IgD-negative memory B cell (primary cell): ENCODE measurements at regions not wholly inside any gene's neighbourhood (a gene's known extent, or its start where the extent isn't known, plus 50 kb on each side); places are given as distances from the start of the nearest gene placed in this dataset.

Experiments used
- H3K27ac Mint-ChIP-seq, 3 donors: one replicate each; pipeline ENCODE4 v1.8.0; 2020 to 2022; ENCODE audit warnings: mild to moderate bottlenecking in 3 of 3, mixed read lengths in 3 of 3, moderate library complexity in 1 of 3
- H3K27me3 Mint-ChIP-seq: one replicate; pipeline ENCODE4 v1.8.0; 2021; ENCODE audit warnings: mixed read lengths
- H3K36me3 Mint-ChIP-seq: one replicate; pipeline ENCODE4 v1.8.0; 2020; ENCODE audit warnings: mild to moderate bottlenecking, mixed read lengths
- H3K4me1 Mint-ChIP-seq, 3 donors: one replicate each; pipeline ENCODE4 v1.8.0; 2020 to 2022; ENCODE audit warnings: mixed read lengths in 3 of 3, mild to moderate bottlenecking in 1 of 3
- H3K4me3 Mint-ChIP-seq, 4 donors: one replicate each; pipeline ENCODE4 v1.8.0; 2020 to 2022; ENCODE audit warnings: mild to moderate bottlenecking in 4 of 4, mixed read lengths in 4 of 4, moderate library complexity in 3 of 4
- H3K9me3 Mint-ChIP-seq, 3 donors: one replicate each; pipeline ENCODE4 v1.8.0; 2020 to 2021; ENCODE audit warnings: mixed read lengths in 3 of 3, mild to moderate bottlenecking in 1 of 3

- Mint-ChIP-seq H3K4me1 (peaks cover 0 to 2% (median 0%) of the 10 kb centered on the region in 3 donors), H3K9me3 (peaks cover 3 to 15% (median 12%) of the 10 kb centered on the region in 3 donors), H3K27ac (no peak overlapping the region), H3K27me3 (peaks cover 4% of the 10 kb centered on the region), H3K36me3 (peaks cover 2% of the 10 kb centered on the region), H3K4me3 (no peak overlapping the region)
These were observed 69.7 kb downstream of the SKA1 start for GRCh38 chr18:50444539-50444938.

- H3K9me3 Mint-ChIP-seq: peaks cover 3 to 15% (median 12%) of the 10 kb centered on the region in 3 donors
- peaks cover 0 to 2% (median 0%) of the 10 kb centered on the region in 3 donors for H3K4me1 Mint-ChIP-seq
- no peak overlapping the region for H3K4me3 Mint-ChIP-seq
- H3K27me3 Mint-ChIP-seq: peaks cover 4% of the 10 kb centered on the region
- peaks cover 2% of the 10 kb centered on the region for H3K36me3 Mint-ChIP-seq
- no peak overlapping the region for H3K27ac Mint-ChIP-seq
These were observed 71.8 kb downstream of the SKA1 start for GRCh38 chr18:50446629-50447028.

GRCh38 chr18:50447102-50447741 lies 72.4 kb downstream of the SKA1 start:
- peaks cover 4% of the 10 kb centered on the region for H3K27me3 Mint-ChIP-seq
- no peak overlapping the region for H3K4me3 Mint-ChIP-seq
- peaks cover 2% of the 10 kb centered on the region for H3K36me3 Mint-ChIP-seq
- peaks cover 3 to 15% (median 12%) of the 10 kb centered on the region in 3 donors for H3K9me3 Mint-ChIP-seq
- peaks cover 0 to 2% (median 0%) of the 10 kb centered on the region in 3 donors for H3K4me1 Mint-ChIP-seq
- H3K27ac Mint-ChIP-seq: no peak overlapping the region

GRCh38 chr18:50447952-50448351 lies 73.1 kb downstream of the SKA1 start:
- Mint-ChIP-seq H3K27ac (no peak overlapping the region), H3K4me1 (peaks cover 0 to 2% (median 0%) of the 10 kb centered on the region in 3 donors), H3K27me3 (peaks cover 4% of the 10 kb centered on the region)

GRCh38 chr18:50451100-50451842 lies 76.4 kb downstream of the SKA1 start:
- H3K4me3 Mint-ChIP-seq: no peak overlapping the region
- H3K27me3 Mint-ChIP-seq: peaks cover 6% of the 10 kb centered on the region
- H3K36me3 Mint-ChIP-seq: no peaks in the 10 kb centered on the region

More at GRCh38 chr18:50447952-50448351, 73.1 kb downstream of the SKA1 start:
- no peaks in the 10 kb centered on the region for H3K36me3 Mint-ChIP-seq
- H3K9me3 Mint-ChIP-seq: peaks cover 0 to 15% (median 12%) of the 10 kb centered on the region in 3 donors
- no peak overlapping the region for H3K4me3 Mint-ChIP-seq

GRCh38 chr18:50453014-50453680 lies 78.3 kb downstream of the SKA1 start:
- H3K27me3 Mint-ChIP-seq: peaks cover 10% of the 10 kb centered on the region
- H3K36me3 Mint-ChIP-seq: no peaks in the 10 kb centered on the region
- H3K4me3 Mint-ChIP-seq: no peak overlapping the region
- H3K27ac Mint-ChIP-seq: no peak overlapping the region
- no peaks in the 10 kb centered on the region for H3K4me1 Mint-ChIP-seq
- H3K9me3 Mint-ChIP-seq: peaks cover 0 to 3% (median 0%) of the 10 kb centered on the region in 3 donors

More at GRCh38 chr18:50451100-50451842, 76.4 kb downstream of the SKA1 start:
- H3K4me1 Mint-ChIP-seq: no peaks in the 10 kb centered on the region
- peaks cover 0 to 4% (median 0%) of the 10 kb centered on the region in 3 donors for H3K9me3 Mint-ChIP-seq
- H3K27ac Mint-ChIP-seq: no peak overlapping the region

- Mint-ChIP-seq H3K4me1 (no peaks in the 10 kb centered on the region), H3K27me3 (peaks cover 10% of the 10 kb centered on the region), H3K27ac (no peak overlapping the region), H3K4me3 (no peak overlapping the region), H3K36me3 (no peaks in the 10 kb centered on the region), H3K9me3 (peaks cover 0 to under 1% (median 0%) of the 10 kb centered on the region in 3 donors)
These were observed 78.9 kb downstream of the SKA1 start for GRCh38 chr18:50453732-50454131.

GRCh38 chr18:50454387-50454988 lies 79.6 kb downstream of the SKA1 start:
- peaks cover 5% of the 10 kb centered on the region for H3K27me3 Mint-ChIP-seq
- no peak overlapping the region for H3K4me3 Mint-ChIP-seq
- H3K27ac Mint-ChIP-seq: no peak overlapping the region
- H3K4me1 Mint-ChIP-seq: no peaks in the 10 kb centered on the region
- H3K9me3 Mint-ChIP-seq: peaks cover 0 to 2% (median 0%) of the 10 kb centered on the region in 3 donors
- H3K36me3 Mint-ChIP-seq: no peaks in the 10 kb centered on the region

- H3K27ac Mint-ChIP-seq: no peak overlapping the region
- H3K4me1 Mint-ChIP-seq: no peaks in the 10 kb centered on the region
- H3K4me3 Mint-ChIP-seq: no peak overlapping the region
- H3K36me3 Mint-ChIP-seq: no peaks in the 10 kb centered on the region
- peaks cover 0 to 2% (median 0%) of the 10 kb centered on the region in 3 donors for H3K9me3 Mint-ChIP-seq
- peaks cover 5% of the 10 kb centered on the region for H3K27me3 Mint-ChIP-seq
These were observed 81.4 kb downstream of the SKA1 start for GRCh38 chr18:50456285-50456684.

GRCh38 chr18:50457639-50458038 lies 82.8 kb downstream of the SKA1 start:
- no peaks in the 10 kb centered on the region for H3K4me1 Mint-ChIP-seq
- H3K36me3 Mint-ChIP-seq: no peaks in the 10 kb centered on the region
- H3K27ac Mint-ChIP-seq: no peak overlapping the region
- peaks cover 0 to 2% (median 0%) of the 10 kb centered on the region in 3 donors for H3K9me3 Mint-ChIP-seq
- no peak overlapping the region for H3K4me3 Mint-ChIP-seq
- peaks cover 5% of the 10 kb centered on the region for H3K27me3 Mint-ChIP-seq

- Mint-ChIP-seq H3K27me3 (peaks cover 5% of the 10 kb centered on the region), H3K4me3 (no peak overlapping the region), H3K9me3 (peaks cover 0 to 2% (median 0%) of the 10 kb centered on the region in 3 donors)
These were observed 83.5 kb downstream of the SKA1 start for GRCh38 chr18:50458366-50458765.

GRCh38 chr18:50458796-50459195 lies 84.0 kb downstream of the SKA1 start:
- H3K4me1 Mint-ChIP-seq: no peaks in the 10 kb centered on the region
- peaks cover 0 to 2% (median 0%) of the 10 kb centered on the region in 3 donors for H3K9me3 Mint-ChIP-seq
- H3K36me3 Mint-ChIP-seq: no peaks in the 10 kb centered on the region
- H3K4me3 Mint-ChIP-seq: no peak overlapping the region
- H3K27ac Mint-ChIP-seq: no peak overlapping the region
- peaks cover 4% of the 10 kb centered on the region for H3K27me3 Mint-ChIP-seq

More at GRCh38 chr18:50458366-50458765, 83.5 kb downstream of the SKA1 start:
- H3K4me1 Mint-ChIP-seq: no peaks in the 10 kb centered on the region
- no peaks in the 10 kb centered on the region for H3K36me3 Mint-ChIP-seq
- no peak overlapping the region for H3K27ac Mint-ChIP-seq

GRCh38 chr18:50460062-50460461 lies 85.2 kb downstream of the SKA1 start:
- H3K4me1 Mint-ChIP-seq: no peaks in the 10 kb centered on the region
- no peak overlapping the region for H3K4me3 Mint-ChIP-seq
- H3K9me3 Mint-ChIP-seq: peaks cover 0 to 2% (median 0%) of the 10 kb centered on the region in 3 donors
- H3K27me3 Mint-ChIP-seq: peaks cover 4% of the 10 kb centered on the region
- H3K27ac Mint-ChIP-seq: no peak overlapping the region
- no peaks in the 10 kb centered on the region for H3K36me3 Mint-ChIP-seq

- Mint-ChIP-seq H3K4me3 (no peak overlapping the region), H3K27ac (no peak overlapping the region), H3K27me3 (peaks cover 4% of the 10 kb centered on the region), H3K4me1 (no peaks in the 10 kb centered on the region), H3K9me3 (peaks cover 0 to 2% (median 0%) of the 10 kb centered on the region in 3 donors), H3K36me3 (no peaks in the 10 kb centered on the region)
These were observed 85.9 kb downstream of the SKA1 start for GRCh38 chr18:50460716-50461115.

- peaks cover 0 to 2% (median 0%) of the 10 kb centered on the region in 3 donors for H3K9me3 Mint-ChIP-seq
- H3K36me3 Mint-ChIP-seq: no peaks in the 10 kb centered on the region
- peaks cover 4% of the 10 kb centered on the region for H3K27me3 Mint-ChIP-seq
- no peaks in the 10 kb centered on the region for H3K4me1 Mint-ChIP-seq
- no peak overlapping the region for H3K4me3 Mint-ChIP-seq
- no peak overlapping the region for H3K27ac Mint-ChIP-seq
These were observed 86.4 kb downstream of the SKA1 start for GRCh38 chr18:50461251-50461650.
